ENCODE measurements at regions not wholly inside any gene's neighbourhood (a gene's known extent, or its start where the extent isn't known, plus 50 kb on each side); places are given as distances from the start of the nearest gene placed in this dataset.

DNA sequence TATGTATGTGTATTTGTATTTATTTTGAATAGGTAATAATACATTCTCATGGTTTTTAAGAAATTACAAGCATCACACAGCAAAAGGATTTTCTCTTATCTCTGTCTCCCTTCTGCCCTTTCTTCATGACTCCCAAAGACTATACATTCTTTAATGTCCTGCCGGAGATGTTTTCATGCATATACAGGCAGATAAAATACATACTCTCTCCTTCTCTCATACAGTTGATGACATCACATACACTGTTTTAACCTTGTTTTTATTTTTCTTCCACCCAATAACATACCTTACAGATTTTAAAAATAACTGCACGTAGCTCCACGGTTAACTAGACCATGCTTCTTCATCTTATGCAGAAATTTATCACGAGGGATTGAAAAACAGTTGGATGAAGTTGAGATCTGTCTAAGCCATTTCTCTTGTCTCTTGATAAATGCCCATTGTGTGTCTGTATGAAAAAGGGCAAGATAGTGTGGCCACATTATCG, 249.8 kb downstream of the EDEM1 start:
- TF ChIP-seq PCBP2 (IDR thresholded peaks at IDR 0.05; ENCODE audit: low read depth, low read length, poor library complexity, severe bottlenecking) (no peak), ZNF217 (CRISPR knock-in tag; IDR thresholded peaks at IDR 0.05) (no peak), BCL6 (CRISPR knock-in tag; IDR thresholded peaks at IDR 0.05) (no peak), ARNT (IDR thresholded peaks at IDR 0.05) (no peak)
- TF ChIP-seq, protein P1, sequence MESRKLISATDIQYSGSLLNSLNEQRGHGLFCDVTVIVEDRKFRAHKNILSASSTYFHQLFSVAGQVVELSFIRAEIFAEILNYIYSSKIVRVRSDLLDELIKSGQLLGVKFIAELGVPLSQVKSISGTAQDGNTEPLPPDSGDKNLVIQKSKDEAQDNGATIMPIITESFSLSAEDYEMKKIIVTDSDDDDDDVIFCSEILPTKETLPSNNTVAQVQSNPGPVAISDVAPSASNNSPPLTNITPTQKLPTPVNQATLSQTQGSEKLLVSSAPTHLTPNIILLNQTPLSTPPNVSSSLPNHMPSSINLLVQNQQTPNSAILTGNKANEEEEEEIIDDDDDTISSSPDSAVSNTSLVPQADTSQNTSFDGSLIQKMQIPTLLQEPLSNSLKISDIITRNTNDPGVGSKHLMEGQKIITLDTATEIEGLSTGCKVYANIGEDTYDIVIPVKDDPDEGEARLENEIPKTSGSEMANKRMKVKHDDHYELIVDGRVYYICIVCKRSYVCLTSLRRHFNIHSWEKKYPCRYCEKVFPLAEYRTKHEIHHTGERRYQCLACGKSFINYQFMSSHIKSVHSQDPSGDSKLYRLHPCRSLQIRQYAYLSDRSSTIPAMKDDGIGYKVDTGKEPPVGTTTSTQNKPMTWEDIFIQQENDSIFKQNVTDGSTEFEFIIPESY (CRISPR knock-in tag; IDR thresholded peaks at IDR 0.05) = no peak
- TF ChIP-seq, protein P2, sequence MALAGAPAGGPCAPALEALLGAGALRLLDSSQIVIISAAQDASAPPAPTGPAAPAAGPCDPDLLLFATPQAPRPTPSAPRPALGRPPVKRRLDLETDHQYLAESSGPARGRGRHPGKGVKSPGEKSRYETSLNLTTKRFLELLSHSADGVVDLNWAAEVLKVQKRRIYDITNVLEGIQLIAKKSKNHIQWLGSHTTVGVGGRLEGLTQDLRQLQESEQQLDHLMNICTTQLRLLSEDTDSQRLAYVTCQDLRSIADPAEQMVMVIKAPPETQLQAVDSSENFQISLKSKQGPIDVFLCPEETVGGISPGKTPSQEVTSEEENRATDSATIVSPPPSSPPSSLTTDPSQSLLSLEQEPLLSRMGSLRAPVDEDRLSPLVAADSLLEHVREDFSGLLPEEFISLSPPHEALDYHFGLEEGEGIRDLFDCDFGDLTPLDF (CRISPR knock-in tag; IDR thresholded peaks at IDR 0.05) = no peak
- TF ChIP-seq, protein P3, sequence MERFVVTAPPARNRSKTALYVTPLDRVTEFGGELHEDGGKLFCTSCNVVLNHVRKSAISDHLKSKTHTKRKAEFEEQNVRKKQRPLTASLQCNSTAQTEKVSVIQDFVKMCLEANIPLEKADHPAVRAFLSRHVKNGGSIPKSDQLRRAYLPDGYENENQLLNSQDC (CRISPR knock-in tag; IDR thresholded peaks at IDR 0.05) = no peak
